OCI-LY3 (cell line): ENCODE measurements at regions not wholly inside any gene's neighbourhood (a gene's known extent, or its start where the extent isn't known, plus 50 kb on each side); places are given as distances from the start of the nearest gene placed in this dataset.

Experiments used
- H2AFZ ChIP-seq: fragments of 200-600, 300-600 bp; shearing (Covaris generic); 2 replicates; pipeline ENCODE4 v1.6.0; 2014; ENCODE audit warnings: antibody characterized with exemption, low read depth, low read length
- H3K27ac ChIP-seq: fragments of 200-600, 300-600 bp; sonication (generic); 2 replicates; pipeline ENCODE4 v1.5.1; 2014; ENCODE audit warnings: mild to moderate bottlenecking, low read length, moderate library complexity, mixed read lengths
- H3K27me3 ChIP-seq: fragments of 200-600, 300-600 bp; sonication (generic); 2 replicates; pipeline ENCODE4 v1.6.1; 2014; ENCODE audit warnings: low read depth, low read length, mixed read lengths
- H3K36me3 ChIP-seq: fragments of 200-600, 300-600 bp; sonication (generic); replicated peaks from 2 replicates; pipeline ENCODE3; 2014; ENCODE audit warnings: low read depth, low read length, mixed read lengths
- H3K4me1 ChIP-seq: fragments of 300-600, 200-600 bp; sonication (generic); 2 replicates; pipeline ENCODE4 v1.6.1; 2014; ENCODE audit warnings: low read length, mixed read lengths
- H3K4me2 ChIP-seq: fragments of 200-600, 300-600 bp; sonication (generic); 2 replicates; pipeline ENCODE4 v1.6.1; 2014; ENCODE audit warnings: low read length, mixed read lengths
- H3K4me3 ChIP-seq: fragments of 300-600, 200-600 bp; sonication (generic); 2 replicates; pipeline ENCODE4 v1.5.1; 2014; ENCODE audit warnings: antibody characterized with exemption, mild to moderate bottlenecking, low read length, moderate library complexity
- H3K79me2 ChIP-seq: fragments of 300-600, 200-600 bp; shearing (Covaris generic); 2 replicates; pipeline ENCODE4 v1.6.1; 2014; ENCODE audit warnings: mild to moderate bottlenecking, low read length, mixed read lengths
- H3K9ac ChIP-seq: fragments of 300-600, 200-600 bp; shearing (Covaris generic); 2 replicates; pipeline ENCODE4 v1.6.0; 2014; ENCODE audit warnings: mild to moderate bottlenecking, low read length, moderate library complexity
- H3K9me3 ChIP-seq: fragments of 200-600, 300-600 bp; shearing (Covaris generic); 2 replicates; pipeline ENCODE4 v1.6.1; 2014; ENCODE audit warnings: low read length, mixed read lengths; ENCODE audit not compliant: insufficient read depth
- H4K20me1 ChIP-seq: fragments of 200-600, 300-600 bp; sonication (generic); 2 replicates; pipeline ENCODE4 v1.6.1; 2016; ENCODE audit warnings: low read length, mixed read lengths; ENCODE audit not compliant: insufficient read depth
- EZH2phosphoT487 ChIP-seq: fragments of 200-600 bp; shearing (Covaris generic); IDR thresholded peaks from 2 replicates; pipeline ENCODE4 v1.6.1; 2018; ENCODE audit warnings: antibody characterized with exemption, mixed run types, low read depth
- TF ChIP-seq, protein P1 (sequence below): fragments of 200-600, 300-600 bp; sonication (generic); IDR thresholded peaks from 2 replicates; pipeline ENCODE4 v1.5.1; 2014; ENCODE audit warnings: antibody characterized with exemption, low read length, low read depth

DNA sequence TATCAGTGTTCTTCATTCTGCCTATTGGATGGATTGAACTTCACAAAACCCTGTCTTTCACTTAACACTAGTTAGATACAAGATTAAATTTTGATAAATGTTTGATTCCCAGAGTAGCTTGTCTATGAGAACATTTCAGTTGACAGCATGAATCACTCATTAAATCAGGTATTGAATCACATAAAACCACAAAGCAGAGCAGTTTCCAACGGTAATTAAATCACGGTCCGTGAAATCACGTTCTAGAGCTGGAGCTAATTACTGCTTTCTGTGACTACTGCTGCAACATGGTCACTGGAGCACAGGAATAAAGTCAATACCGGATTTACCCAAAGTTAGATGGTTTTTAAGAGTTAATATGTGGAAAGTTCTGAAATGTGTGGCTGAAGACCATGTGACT lies 257.8 kb upstream of the PCDH15 start:
- no peak overlapping the region for H3K27ac ChIP-seq
- H3K4me3 ChIP-seq, result no peak overlapping the region
- TF ChIP-seq, protein P1, sequence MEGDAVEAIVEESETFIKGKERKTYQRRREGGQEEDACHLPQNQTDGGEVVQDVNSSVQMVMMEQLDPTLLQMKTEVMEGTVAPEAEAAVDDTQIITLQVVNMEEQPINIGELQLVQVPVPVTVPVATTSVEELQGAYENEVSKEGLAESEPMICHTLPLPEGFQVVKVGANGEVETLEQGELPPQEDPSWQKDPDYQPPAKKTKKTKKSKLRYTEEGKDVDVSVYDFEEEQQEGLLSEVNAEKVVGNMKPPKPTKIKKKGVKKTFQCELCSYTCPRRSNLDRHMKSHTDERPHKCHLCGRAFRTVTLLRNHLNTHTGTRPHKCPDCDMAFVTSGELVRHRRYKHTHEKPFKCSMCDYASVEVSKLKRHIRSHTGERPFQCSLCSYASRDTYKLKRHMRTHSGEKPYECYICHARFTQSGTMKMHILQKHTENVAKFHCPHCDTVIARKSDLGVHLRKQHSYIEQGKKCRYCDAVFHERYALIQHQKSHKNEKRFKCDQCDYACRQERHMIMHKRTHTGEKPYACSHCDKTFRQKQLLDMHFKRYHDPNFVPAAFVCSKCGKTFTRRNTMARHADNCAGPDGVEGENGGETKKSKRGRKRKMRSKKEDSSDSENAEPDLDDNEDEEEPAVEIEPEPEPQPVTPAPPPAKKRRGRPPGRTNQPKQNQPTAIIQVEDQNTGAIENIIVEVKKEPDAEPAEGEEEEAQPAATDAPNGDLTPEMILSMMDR, result no peak
- TF ChIP-seq EZH2phosphoT487, result no peak
- H3K4me1 ChIP-seq, result no peaks in the 10 kb centered on the region
- H3K4me2 ChIP-seq, result no peak overlapping the region
- no peaks in the 10 kb centered on the region for H3K36me3 ChIP-seq
- no peak overlapping the region for H2AFZ ChIP-seq
- H3K79me2 ChIP-seq, result no peaks in the 10 kb centered on the region
- no peaks in the 10 kb centered on the region for H3K27me3 ChIP-seq
- H3K9me3 ChIP-seq, result no peaks in the 10 kb centered on the region
- H3K9ac ChIP-seq, result no peak overlapping the region
- H4K20me1 ChIP-seq, result no peaks in the 10 kb centered on the region

GRCh38 chr10:55051515-55051914 lies 250.5 kb upstream of the PCDH15 start:
- Histone ChIP-seq H3K9me3 (no peaks in the 10 kb centered on the region), H3K27ac (no peak overlapping the region), H3K4me3 (no peak overlapping the region), H3K4me1 (no peaks in the 10 kb centered on the region), H4K20me1 (no peaks in the 10 kb centered on the region), H3K79me2 (no peaks in the 10 kb centered on the region), H3K4me2 (no peak overlapping the region), H2AFZ (no peak overlapping the region), H3K27me3 (no peaks in the 10 kb centered on the region), H3K36me3 (no peaks in the 10 kb centered on the region), H3K9ac (no peak overlapping the region)
- no peak for TF ChIP-seq EZH2phosphoT487
- TF ChIP-seq, protein P1, result no peak

- no peak for TF ChIP-seq EZH2phosphoT487
- TF ChIP-seq, protein P1, result no peak
- H3K27me3 ChIP-seq, result no peaks in the 10 kb centered on the region
- no peak overlapping the region for H3K9ac ChIP-seq
- H4K20me1 ChIP-seq, result no peaks in the 10 kb centered on the region
- no peak overlapping the region for H3K27ac ChIP-seq
- H3K4me1 ChIP-seq, result no peaks in the 10 kb centered on the region
- no peak overlapping the region for H3K4me3 ChIP-seq
- H3K9me3 ChIP-seq, result no peaks in the 10 kb centered on the region
- H3K4me2 ChIP-seq, result no peak overlapping the region
- 0 out of 2 replicates have a peak overlapping the region, but pooled peaks have one; percentile 21 for H2AFZ ChIP-seq
- H3K79me2 ChIP-seq, result no peaks in the 10 kb centered on the region
- no peaks in the 10 kb centered on the region for H3K36me3 ChIP-seq
Observed at GRCh38 chr10:55048830-55049498, 247.9 kb upstream of the PCDH15 start.

DNA sequence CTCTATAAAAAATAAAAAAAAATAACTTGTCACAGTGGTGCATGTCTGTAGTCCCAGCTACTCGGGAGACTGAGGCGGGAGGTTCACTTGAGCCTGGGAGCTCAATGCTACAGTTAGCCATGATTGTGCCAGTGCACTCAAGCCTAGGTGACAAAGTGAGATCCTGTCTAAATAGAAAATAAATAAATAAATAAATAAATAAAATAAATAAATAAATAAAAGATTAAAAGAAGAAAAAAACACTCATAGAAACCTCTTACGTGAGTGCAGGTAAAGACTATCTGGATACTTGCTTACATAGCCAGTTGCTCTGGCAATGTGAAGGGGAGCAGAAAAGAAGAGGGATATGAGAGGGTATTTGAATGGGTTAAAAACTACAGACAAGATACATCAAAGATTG lies 242.5 kb upstream of the PCDH15 start:
- Histone ChIP-seq H3K27ac (no peak overlapping the region), H3K79me2 (no peaks in the 10 kb centered on the region), H3K9me3 (no peaks in the 10 kb centered on the region)

More for the DNA sequence above, 242.5 kb upstream of the PCDH15 start:
- no peak overlapping the region for H2AFZ ChIP-seq
- H3K9ac ChIP-seq, result no peak overlapping the region
- no peaks in the 10 kb centered on the region for H3K4me1 ChIP-seq
- no peaks in the 10 kb centered on the region for H3K27me3 ChIP-seq
- H3K4me3 ChIP-seq, result no peak overlapping the region
- no peaks in the 10 kb centered on the region for H3K36me3 ChIP-seq
- H3K4me2 ChIP-seq, result no peak overlapping the region
- no peaks in the 10 kb centered on the region for H4K20me1 ChIP-seq
- TF ChIP-seq EZH2phosphoT487, result no peak
- TF ChIP-seq, protein P1, result no peak
